ENCODE measurements at regions not wholly inside any gene's neighbourhood (a gene's known extent, or its start where the extent isn't known, plus 50 kb on each side); places are given as distances from the start of the nearest gene placed in this dataset.

DNA sequence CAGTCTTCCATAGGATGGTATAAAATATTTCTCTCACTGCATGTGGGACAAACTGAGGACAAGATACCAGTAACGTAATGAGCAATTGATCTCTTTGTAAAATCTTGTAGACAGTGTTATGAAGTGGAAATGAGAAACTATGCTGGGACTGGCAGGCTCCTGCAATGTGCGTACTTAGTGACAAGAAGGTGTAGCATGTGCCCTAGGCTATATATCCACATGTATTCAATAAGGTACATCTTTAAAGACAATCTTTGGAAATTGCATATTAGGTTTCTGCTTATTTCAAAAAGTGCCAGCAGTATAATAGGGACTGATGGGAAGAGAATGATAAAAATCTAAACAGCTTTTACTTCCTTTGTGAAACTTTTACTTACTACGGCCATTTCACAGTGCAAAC, 81.9 kb upstream of the GREM2 start:
- H3K4me2 ChIP-seq (ENCODE audit: low read length), result no peak overlapping the region
- no peaks in the 10 kb centered on the region for H3K79me2 ChIP-seq (ENCODE audit: insufficient read depth, low read length)
- no peak overlapping the region for H2AFZ ChIP-seq (ENCODE audit: low read depth, low read length)
- H3K27ac ChIP-seq (ENCODE audit: low read depth, low read length), result no peak overlapping the region
- H3K27me3 ChIP-seq (ENCODE audit: insufficient read depth, low read length), result no peaks in the 10 kb centered on the region
- Mint-ChIP-seq H3K27ac (ENCODE audit: unreplicated experiment) (no peak overlapping the region), H3K4me1 (ENCODE audit: low read depth, unreplicated experiment) (no peaks in the 10 kb centered on the region), H3K36me3 (ENCODE audit: low read depth, unreplicated experiment) (no peaks in the 10 kb centered on the region), H3K4me3 (ENCODE audit: unreplicated experiment) (no peak overlapping the region), H3K27me3 (ENCODE audit: low read depth, unreplicated experiment) (no peaks in the 10 kb centered on the region), H3K9me3 (ENCODE audit: unreplicated experiment) (no peaks in the 10 kb centered on the region)
- H3K36me3 ChIP-seq (ENCODE audit: insufficient read depth, low read length), result no peaks in the 10 kb centered on the region
- no peak overlapping the region for H3K4me3 ChIP-seq (ENCODE audit: insufficient read depth, low read depth, low read length)
- no peak overlapping the region for H3K9ac ChIP-seq (ENCODE audit: low read length)
- TF ChIP-seq EZH2 (IDR thresholded peaks at IDR 0.05; ENCODE audit: insufficient read depth, low read length), result no peak
- TF ChIP-seq, protein P1, sequence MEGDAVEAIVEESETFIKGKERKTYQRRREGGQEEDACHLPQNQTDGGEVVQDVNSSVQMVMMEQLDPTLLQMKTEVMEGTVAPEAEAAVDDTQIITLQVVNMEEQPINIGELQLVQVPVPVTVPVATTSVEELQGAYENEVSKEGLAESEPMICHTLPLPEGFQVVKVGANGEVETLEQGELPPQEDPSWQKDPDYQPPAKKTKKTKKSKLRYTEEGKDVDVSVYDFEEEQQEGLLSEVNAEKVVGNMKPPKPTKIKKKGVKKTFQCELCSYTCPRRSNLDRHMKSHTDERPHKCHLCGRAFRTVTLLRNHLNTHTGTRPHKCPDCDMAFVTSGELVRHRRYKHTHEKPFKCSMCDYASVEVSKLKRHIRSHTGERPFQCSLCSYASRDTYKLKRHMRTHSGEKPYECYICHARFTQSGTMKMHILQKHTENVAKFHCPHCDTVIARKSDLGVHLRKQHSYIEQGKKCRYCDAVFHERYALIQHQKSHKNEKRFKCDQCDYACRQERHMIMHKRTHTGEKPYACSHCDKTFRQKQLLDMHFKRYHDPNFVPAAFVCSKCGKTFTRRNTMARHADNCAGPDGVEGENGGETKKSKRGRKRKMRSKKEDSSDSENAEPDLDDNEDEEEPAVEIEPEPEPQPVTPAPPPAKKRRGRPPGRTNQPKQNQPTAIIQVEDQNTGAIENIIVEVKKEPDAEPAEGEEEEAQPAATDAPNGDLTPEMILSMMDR (IDR thresholded peaks at IDR 0.05; ENCODE audit: insufficient read depth, low read depth, low read length), result no peak
- FAIRE-seq (no peak), DNase-seq (ENCODE audit: low read depth) (no peak)
- no peaks in the 10 kb centered on the region for H4K20me1 ChIP-seq (ENCODE audit: insufficient read depth, low read length)
- no peaks in the 10 kb centered on the region for H3K4me1 ChIP-seq (ENCODE audit: insufficient read depth, low read length)
- H3K9me3 ChIP-seq (ENCODE audit: insufficient read depth, low read depth, low read length), result no peaks in the 10 kb centered on the region

DNA sequence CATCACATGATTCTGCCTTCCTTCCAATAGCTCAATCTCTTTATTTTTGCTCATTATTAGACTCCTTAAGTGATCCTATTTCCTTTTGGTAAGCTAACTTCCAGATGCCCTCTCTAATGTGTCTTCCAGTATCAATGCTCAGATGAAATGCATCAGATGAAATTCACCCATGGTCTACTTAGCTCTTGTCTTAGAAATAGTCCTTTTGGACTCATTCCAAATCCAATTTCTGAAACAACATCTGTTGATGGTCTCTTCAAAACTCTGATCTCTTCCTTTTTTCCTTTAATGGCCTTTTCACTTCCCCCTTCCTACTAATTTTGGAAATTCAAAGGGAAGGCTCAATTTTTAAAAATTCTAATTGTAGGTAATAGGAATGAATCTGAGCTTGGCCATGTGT, 81.1 kb upstream of the GREM2 start:
- Histone ChIP-seq H3K4me3 (ENCODE audit: insufficient read depth, low read depth, low read length) (no peak overlapping the region), H3K4me2 (ENCODE audit: low read length) (no peak overlapping the region), H3K27me3 (ENCODE audit: insufficient read depth, low read length) (no peaks in the 10 kb centered on the region), H2AFZ (ENCODE audit: low read depth, low read length) (no peak overlapping the region), H3K9me3 (ENCODE audit: insufficient read depth, low read depth, low read length) (no peaks in the 10 kb centered on the region), H3K9ac (ENCODE audit: low read length) (no peak overlapping the region), H3K79me2 (ENCODE audit: insufficient read depth, low read length) (no peaks in the 10 kb centered on the region), H3K36me3 (ENCODE audit: insufficient read depth, low read length) (no peaks in the 10 kb centered on the region), H3K27ac (ENCODE audit: low read depth, low read length) (no peak overlapping the region), H3K4me1 (ENCODE audit: insufficient read depth, low read length) (no peaks in the 10 kb centered on the region), H4K20me1 (ENCODE audit: insufficient read depth, low read length) (no peaks in the 10 kb centered on the region)
- no peaks in the 10 kb centered on the region for H3K27me3 Mint-ChIP-seq (ENCODE audit: low read depth, unreplicated experiment)
- H3K9me3 Mint-ChIP-seq (ENCODE audit: unreplicated experiment), result no peaks in the 10 kb centered on the region
- no peak overlapping the region for H3K27ac Mint-ChIP-seq (ENCODE audit: unreplicated experiment)
- H3K36me3 Mint-ChIP-seq (ENCODE audit: low read depth, unreplicated experiment), result no peaks in the 10 kb centered on the region
- H3K4me1 Mint-ChIP-seq (ENCODE audit: low read depth, unreplicated experiment), result no peaks in the 10 kb centered on the region
- no peak for FAIRE-seq
- TF ChIP-seq, protein P1 (IDR thresholded peaks at IDR 0.05; ENCODE audit: insufficient read depth, low read depth, low read length), result no peak
- no peak for TF ChIP-seq EZH2 (IDR thresholded peaks at IDR 0.05; ENCODE audit: insufficient read depth, low read length)
- DNase-seq (ENCODE audit: low read depth), result no peak
- H3K4me3 Mint-ChIP-seq (ENCODE audit: unreplicated experiment), result no peak overlapping the region

DNA sequence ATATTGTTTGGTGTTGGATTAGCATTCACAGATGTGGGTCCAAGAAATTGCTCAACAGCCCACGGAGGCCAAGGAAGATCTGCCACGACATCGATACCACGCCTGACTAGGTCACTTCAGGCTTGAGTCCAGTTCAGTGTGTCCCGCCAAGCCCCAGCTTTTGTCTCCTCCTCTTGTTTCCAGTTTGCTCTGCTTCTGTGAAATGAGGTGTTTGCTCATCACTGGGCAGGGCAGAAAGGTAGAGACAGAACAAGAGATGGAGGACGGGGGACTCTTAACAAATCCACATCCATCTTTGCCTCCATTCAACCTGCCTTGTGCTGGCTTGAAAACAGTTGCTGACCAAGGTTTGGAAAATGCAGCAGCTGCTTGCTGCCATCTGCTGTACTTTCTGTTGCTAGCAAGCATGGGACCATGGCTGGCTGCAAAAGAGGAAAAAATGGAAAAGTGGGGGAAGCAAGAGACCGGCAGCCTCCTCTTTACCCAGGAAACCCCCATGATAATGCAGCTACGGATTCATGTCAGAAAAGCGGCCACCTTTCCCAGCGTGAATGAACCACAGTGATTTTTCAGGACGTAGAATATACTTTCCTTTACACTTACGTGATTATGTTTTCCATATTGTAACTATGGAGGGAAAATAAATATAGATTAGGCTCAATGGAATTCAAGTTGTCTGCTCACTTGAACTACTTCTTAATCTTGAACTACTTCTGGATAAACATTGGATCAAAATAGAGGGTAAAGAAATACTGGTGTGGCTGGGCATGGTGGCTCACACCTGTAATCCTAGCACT, 80.2 kb upstream of the GREM2 start:
- FAIRE-seq (no peak), DNase-seq (ENCODE audit: low read depth) (peak; percentile 36)
- no peaks in the 10 kb centered on the region for H4K20me1 ChIP-seq (ENCODE audit: insufficient read depth, low read length)
- Mint-ChIP-seq H3K36me3 (ENCODE audit: low read depth, unreplicated experiment) (no peaks in the 10 kb centered on the region), H3K4me3 (ENCODE audit: unreplicated experiment) (no peak overlapping the region), H3K27ac (ENCODE audit: unreplicated experiment) (no peak overlapping the region), H3K27me3 (ENCODE audit: low read depth, unreplicated experiment) (no peaks in the 10 kb centered on the region), H3K9me3 (ENCODE audit: unreplicated experiment) (no peaks in the 10 kb centered on the region), H3K4me1 (ENCODE audit: low read depth, unreplicated experiment) (no peaks in the 10 kb centered on the region)
- no peaks in the 10 kb centered on the region for H3K4me1 ChIP-seq (ENCODE audit: insufficient read depth, low read length)
- H3K79me2 ChIP-seq (ENCODE audit: insufficient read depth, low read length), result no peaks in the 10 kb centered on the region
- H3K27me3 ChIP-seq (ENCODE audit: insufficient read depth, low read length), result no peaks in the 10 kb centered on the region
- TF ChIP-seq, protein P1 (IDR thresholded peaks at IDR 0.05; ENCODE audit: insufficient read depth, low read depth, low read length), result peak; percentile 80
- TF ChIP-seq EZH2 (IDR thresholded peaks at IDR 0.05; ENCODE audit: insufficient read depth, low read length), result no peak
- H3K4me3 ChIP-seq (ENCODE audit: insufficient read depth, low read depth, low read length), result no peak overlapping the region
- no peak overlapping the region for H2AFZ ChIP-seq (ENCODE audit: low read depth, low read length)
- no peak overlapping the region for H3K4me2 ChIP-seq (ENCODE audit: low read length)
- no peaks in the 10 kb centered on the region for H3K9me3 ChIP-seq (ENCODE audit: insufficient read depth, low read depth, low read length)
- H3K27ac ChIP-seq (ENCODE audit: low read depth, low read length), result no peak overlapping the region
- no peak overlapping the region for H3K9ac ChIP-seq (ENCODE audit: low read length)
- H3K36me3 ChIP-seq (ENCODE audit: insufficient read depth, low read length), result no peaks in the 10 kb centered on the region

Measured in astrocyte (in vitro differentiated cells and primary cell).